ENCODE measurements at regions not wholly inside any gene's neighbourhood (a gene's known extent, or its start where the extent isn't known, plus 50 kb on each side); places are given as distances from the start of the nearest gene placed in this dataset.

GRCh38 chr3:25306705-25307104, 121.4 kb upstream of the RARB start:
- TF ChIP-seq CTCF (IDR thresholded peaks at IDR 0.05; ENCODE audit: borderline replicate concordance, insufficient read depth, low read depth, low read length), result no peak
- no peak overlapping the region for H3K4me3 ChIP-seq (ENCODE audit: low read depth, low read length)

GRCh38 chr3:25313286-25313685, 114.8 kb upstream of the RARB start:
- TF ChIP-seq CTCF (IDR thresholded peaks at IDR 0.05; ENCODE audit: borderline replicate concordance, insufficient read depth, low read depth, low read length), result no peak
- no peak overlapping the region for H3K4me3 ChIP-seq (ENCODE audit: low read depth, low read length)

- H3K4me3 ChIP-seq (ENCODE audit: low read depth, low read length), result no peak overlapping the region
- no peak for TF ChIP-seq CTCF (IDR thresholded peaks at IDR 0.05; ENCODE audit: borderline replicate concordance, insufficient read depth, low read depth, low read length)
Measured at GRCh38 chr3:25324954-25325655, 103.0 kb upstream of the RARB start.

- no peak for TF ChIP-seq CTCF (IDR thresholded peaks at IDR 0.05; ENCODE audit: borderline replicate concordance, insufficient read depth, low read depth, low read length)
- H3K4me3 ChIP-seq (ENCODE audit: low read depth, low read length), result no peak overlapping the region
Measured at GRCh38 chr3:25335356-25335755, 92.7 kb upstream of the RARB start.

- TF ChIP-seq CTCF (IDR thresholded peaks at IDR 0.05; ENCODE audit: borderline replicate concordance, insufficient read depth, low read depth, low read length), result no peak
- no peak overlapping the region for H3K4me3 ChIP-seq (ENCODE audit: low read depth, low read length)
Measured at GRCh38 chr3:25338158-25338725, 89.8 kb upstream of the RARB start.

GRCh38 chr3:25339225-25339624, 88.8 kb upstream of the RARB start:
- H3K4me3 ChIP-seq (ENCODE audit: low read depth, low read length), result no peak overlapping the region
- no peak for TF ChIP-seq CTCF (IDR thresholded peaks at IDR 0.05; ENCODE audit: borderline replicate concordance, insufficient read depth, low read depth, low read length)

- no peak for TF ChIP-seq CTCF (IDR thresholded peaks at IDR 0.05; ENCODE audit: borderline replicate concordance, insufficient read depth, low read depth, low read length)
- no peak overlapping the region for H3K4me3 ChIP-seq (ENCODE audit: low read depth, low read length)
Measured at GRCh38 chr3:25344670-25345069, 83.4 kb upstream of the RARB start.
